HL-60/S4 treated with retinoic acid at 250 ng/mL for 4 days and 3 days (cell line): ENCODE measurements at regions not wholly inside any gene's neighbourhood (a gene's known extent, or its start where the extent isn't known, plus 50 kb on each side); places are given as distances from the start of the nearest gene placed in this dataset.

Source experiments
- in situ Hi-C: fragments of 300-500 bp; cut with MboI; formaldehyde crosslinking; loops from 2 replicates; pipeline ENCODE4 v1.7.0; 2022; ENCODE audit warnings: low sequenced_read_pairs

DNA sequence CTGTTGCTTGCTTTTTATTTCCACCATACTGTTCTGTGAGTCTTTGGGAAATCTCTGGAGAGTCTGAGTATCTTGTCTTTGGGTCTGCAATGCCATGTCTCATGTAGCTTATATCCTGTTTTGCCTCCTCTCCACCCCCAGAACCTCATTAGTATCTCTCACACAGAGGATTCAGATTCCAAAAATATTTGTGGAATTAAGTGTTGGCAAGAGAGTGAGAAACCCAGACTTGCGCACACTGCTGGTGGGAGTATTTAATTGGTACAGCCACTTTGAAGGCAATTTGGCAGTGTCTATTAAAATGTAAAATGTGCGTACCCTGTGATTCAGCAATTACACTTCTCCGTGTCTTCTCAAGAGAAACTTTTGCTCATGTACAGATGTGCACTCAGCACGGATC is 68.6 kb downstream of the ZNF621 start:
- in situ Hi-C loops = loop anchor here (25.0 kb wide), 1 partner anchor 1269 kb away; no protein-coding TSS in a partner anchor

DNA sequence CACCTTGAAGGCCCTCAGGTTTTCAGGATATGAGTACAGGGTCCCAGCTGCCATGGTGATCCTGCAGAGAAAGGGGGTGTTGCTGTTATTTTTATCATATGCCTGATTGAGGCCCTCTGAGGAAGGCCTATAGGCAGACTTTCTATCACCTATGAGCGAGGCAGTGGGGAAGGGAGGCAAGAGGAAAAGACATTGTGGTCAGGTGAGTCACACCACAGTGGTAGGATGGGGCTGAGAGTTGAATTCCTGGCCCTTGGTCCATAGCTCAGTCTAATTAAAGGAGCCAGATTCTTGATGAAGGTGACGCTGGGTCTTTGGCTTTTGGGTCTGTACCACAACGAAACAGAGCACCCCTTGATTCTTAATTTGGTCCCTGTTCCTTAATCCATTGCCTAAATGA is 72.7 kb downstream of the ZNF621 start:
- in situ Hi-C loops = loop anchor here (25.0 kb wide), 1 partner anchor 1265 kb away; no protein-coding TSS in a partner anchor

DNA sequence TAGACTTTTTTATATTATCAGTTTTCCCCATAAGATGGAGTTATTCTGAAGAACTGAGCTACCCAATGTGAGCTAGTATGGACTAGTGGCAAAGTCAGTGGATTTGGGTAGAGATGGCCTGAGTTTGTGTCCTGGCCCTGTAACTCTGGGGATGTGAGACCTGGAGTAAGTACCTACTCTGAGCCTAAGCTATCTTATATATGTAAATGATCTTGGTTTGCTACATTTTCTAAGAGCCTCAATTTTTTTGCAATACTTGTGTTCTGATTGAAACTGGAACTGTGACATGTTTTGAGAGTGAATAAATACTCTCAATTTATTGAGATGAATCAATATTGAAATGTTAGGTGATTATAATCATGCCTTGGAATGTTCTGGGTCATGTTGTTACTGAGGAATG is 73.6 kb downstream of the ZNF621 start:
- in situ Hi-C loops = loop anchor here (25.0 kb wide), 1 partner anchor 1264 kb away; no protein-coding TSS in a partner anchor

DNA sequence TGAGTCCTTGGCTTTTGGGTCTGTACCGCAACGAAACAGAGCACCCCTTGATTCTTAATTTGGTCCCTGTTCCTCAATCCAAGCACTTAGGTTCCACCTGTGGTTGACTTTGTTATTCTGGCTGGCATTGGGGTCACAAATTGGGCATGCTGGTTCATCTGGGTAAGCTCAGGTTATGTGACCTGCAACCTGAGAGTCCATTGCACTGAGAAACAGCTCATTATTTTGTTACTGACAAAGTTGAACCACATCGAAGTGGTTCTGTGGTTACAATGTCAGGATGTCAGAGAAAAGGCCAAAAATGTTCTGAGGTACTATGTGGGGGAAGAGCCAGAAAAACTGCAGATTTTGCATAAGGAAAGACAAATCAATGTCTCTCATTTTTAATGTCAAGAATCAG is 74.2 kb downstream of the ZNF621 start:
- in situ Hi-C loops = loop anchor here (25.0 kb wide), 1 partner anchor 1263 kb away; no protein-coding TSS in a partner anchor

DNA sequence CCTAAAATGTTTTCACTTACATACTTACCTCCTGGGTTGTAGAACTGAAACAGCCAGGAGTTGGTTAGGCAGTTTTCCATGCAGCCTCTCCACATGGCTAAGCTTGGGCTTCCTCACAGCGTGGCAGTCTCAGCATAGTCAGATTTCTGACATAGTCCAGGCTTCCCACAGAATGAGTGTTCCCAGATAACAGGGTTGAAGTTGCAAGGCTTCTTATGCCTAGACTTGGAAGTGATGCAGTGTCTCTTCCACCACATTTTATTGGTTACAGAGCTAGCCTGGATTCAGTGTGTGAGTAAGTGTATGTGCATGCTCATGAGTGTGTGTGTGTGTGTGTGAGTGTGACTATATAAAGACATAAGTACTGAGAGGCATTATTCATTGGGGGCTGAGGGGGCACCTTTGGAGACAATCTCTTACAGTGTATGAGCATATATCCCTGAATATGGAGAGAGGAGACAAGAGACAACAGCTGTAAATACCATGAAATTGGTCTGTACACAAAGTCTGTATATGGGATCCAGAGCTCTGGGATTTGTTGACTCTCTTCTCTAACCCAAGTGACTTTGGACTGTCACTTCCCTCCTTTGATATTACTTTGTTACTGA is 78.1 kb downstream of the ZNF621 start:
- in situ Hi-C loops = no loop called here

DNA sequence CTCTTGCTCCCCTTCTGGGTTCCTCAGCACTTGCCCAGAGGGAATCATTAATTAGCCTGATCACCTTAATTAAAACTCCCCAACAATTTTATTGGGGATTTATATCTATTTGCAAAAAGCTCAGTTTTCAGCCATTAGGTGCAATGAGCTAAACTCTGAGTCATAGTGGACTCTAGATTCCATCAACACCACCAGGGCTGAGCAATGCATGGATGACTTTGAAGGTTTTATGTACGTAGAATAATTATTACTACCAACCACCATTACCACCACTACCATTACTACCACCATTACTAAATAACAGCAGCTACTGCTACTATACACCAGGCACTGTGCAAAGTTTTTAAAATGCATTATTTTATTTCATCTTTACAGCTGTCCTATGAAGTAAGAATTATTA is 81.2 kb downstream of the ZNF621 start:
- in situ Hi-C loops = no loop called here

DNA sequence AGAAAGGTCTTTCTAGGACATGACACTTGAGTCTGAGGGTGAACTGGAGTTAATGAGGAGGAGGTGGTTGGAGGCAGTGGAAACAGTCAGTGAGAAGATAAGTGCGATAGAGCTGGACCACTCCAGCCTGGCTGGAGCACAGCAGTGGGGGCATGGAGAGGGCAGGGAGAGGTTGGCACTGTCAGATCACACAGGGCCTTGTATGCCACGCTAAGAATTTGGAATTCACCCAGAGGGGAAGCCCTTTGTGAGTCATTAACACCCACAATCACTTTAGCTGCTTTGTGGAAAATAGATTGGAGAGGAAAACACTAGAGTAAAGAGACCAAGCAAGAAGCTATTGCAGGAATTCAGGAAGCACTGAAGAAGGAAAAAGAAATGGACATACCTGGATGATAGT is 83.3 kb downstream of the ZNF621 start:
- in situ Hi-C loops = no loop called here

DNA sequence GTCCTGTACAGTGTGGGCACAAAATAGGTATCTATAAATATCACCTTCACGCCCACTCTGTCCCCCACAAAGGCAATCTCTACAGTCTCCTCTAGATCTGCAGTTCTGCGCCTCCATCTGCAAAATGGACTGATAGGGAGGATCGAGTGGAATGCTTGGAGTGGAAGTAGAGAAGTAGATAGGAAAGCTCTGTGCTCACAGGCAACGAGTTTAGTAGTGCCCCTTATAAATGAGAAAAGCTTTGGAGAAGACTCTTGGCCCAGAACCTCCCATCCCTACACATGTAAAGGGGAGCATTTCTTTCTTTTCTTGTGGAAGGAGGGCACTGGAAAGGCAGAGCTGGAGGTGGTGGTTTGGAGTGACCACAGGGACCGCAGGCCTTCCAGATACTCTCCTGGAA is 88.5 kb downstream of the ZNF621 start:
- in situ Hi-C loops = no loop called here

DNA sequence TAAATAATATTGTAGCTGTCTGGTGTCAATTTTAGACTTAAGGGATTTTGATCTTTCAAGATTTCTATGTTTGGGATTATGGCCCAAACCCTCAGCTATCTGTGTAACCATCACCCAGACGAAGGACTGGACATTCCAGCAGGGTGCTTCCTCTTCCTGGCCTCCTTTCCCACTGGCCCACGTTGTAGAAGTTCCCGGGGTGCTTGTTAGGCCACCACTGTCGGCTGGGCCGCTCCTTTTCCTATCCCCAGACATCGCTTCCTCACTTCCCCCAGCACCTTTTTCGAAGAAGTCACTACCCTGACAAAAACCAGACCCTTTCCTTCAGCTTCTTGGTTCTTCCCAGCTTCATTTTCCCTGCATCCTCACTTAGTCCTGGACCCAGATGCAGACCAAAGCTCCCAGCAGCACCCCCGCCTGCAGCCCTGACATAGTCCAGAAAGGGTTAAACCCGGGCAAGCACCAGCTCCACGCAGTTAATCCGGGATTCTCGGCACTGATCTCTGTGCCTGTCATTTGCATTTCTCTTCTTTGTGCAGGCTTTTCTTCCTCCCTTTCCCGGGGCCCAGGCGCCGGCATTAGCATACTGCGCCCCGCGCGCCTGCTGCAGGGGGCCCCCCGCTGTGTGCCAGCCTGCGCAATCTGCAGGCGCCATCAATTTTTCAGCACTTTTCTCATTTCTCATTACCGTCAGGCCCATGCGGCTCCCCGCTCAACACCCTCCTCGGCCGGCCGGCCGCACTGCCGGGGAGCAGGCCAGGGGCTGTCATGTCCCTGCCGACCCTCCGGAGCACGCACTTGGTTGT is 90.6 kb downstream of the ZNF621 start:
- in situ Hi-C loops = no loop called here

DNA sequence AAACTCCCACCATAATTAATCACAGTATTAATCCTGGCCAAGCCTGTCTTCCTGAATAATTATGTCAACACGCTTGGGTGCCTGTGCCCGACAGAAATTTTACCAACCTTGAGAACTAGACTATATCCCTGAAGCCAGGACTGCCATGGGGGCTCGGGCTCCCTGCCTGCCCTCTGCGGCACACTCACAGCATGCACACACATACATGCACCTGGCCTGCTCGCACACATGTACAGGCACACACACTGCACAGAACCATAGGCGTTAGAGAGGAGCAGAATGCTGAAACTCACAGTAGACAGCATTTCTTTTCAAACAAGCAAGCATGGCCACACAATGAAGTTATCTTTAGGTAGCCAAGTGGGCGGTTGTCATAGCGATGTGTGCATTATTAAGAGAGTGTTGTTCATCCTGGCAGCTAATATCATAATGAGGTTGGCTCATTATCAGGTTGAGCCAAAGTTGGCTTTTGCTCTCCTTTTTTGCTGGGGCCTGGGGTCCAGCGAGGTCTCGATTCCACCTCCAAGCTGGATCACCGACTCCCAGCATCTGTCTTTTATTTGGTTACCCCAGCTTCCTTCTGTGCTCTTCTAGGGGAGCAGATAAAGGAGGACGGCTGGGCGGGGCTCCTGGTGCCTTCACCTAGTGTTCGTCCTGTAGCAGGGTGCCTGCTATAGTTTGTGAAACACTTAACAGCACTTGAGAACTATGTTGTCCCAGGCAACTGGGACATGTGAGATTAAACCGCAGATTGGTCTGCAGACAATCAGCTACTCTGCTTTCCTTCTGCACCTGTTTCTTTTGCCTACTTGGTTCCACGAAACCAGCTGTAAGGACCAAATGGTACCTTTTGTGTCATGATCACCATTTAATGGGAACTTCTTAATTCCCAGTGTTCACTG is 91.4 kb downstream of the ZNF621 start:
- in situ Hi-C loops = no loop called here

DNA sequence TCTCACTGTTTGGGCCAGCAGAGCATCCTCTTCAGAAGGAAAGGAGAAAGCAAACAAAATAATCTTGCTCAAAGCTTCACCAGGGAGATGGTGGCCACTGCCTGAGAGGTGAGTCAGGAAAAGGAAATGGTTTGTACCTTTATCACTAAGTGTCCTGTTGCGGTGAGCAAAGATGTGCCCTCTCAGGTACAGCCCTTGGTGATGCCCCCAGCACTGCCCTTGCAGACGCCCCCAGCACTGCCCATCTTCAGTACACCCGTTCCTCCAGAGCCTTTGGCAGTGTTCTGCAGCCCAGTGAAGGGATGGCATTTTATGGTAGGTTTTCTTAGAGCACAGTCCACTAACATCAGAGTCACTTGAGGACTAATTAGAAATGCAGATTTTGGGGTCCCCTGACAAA is 92.3 kb downstream of the ZNF621 start:
- in situ Hi-C loops = no loop called here

DNA sequence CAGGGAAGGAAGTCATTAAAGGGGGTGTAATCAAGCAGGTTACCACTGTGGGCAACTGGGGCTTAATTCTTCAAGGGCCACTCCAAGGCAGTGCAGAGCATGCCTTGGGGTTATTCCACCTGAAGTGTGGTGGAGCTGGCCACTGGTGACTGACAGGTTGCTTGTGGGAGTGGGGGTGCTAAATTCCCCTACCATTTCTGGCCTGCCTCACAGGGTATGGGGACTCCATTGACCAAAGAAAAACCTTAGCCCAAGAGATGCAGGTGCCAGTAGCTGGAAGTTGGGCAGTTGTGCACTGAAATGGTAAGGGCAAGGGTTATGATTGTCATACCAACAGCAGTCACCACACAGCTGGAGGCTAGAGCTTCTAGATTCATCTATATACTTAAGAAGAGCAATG is 93.4 kb downstream of the ZNF621 start:
- in situ Hi-C loops = no loop called here

DNA sequence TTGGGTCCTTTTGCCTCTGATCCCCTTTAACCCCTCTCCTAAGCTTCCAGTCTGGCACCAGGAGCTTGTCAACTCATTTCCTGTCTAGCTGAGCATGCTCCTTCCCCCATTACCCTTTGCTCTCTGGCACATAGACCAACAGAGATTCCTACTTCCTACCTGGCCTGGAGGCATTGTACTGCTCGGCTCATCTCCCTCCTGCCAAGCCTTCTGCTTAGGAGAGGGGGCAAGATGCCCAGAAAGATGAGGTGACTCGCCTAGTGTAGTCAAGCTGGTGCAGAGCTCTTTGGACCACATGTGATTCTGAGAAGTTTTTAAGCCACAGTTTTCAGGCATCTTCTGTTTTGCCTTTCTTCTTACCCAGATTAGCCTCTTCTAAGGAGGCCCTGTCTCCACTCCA is 95.4 kb downstream of the ZNF621 start:
- in situ Hi-C loops = no loop called here

DNA sequence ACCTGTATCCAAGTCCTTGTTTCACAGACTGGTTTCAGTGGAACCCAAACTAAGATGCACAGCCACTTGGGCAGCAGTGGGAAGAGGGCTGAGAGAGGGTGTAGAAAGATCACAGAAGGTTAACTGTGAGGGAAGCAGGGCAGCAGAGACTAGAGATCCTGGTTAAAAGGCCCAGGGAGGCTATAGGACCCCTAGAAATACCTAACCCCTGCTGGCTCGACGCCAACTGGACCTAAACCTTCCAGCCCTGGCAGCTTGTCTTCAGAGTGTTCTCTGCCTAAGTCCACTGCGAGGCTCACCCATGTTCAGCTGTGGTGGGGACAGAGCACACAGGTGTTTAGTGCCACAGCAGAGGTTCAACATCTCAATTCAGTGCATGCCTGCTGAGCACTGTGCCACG is 96.5 kb downstream of the ZNF621 start:
- in situ Hi-C loops = no loop called here

DNA sequence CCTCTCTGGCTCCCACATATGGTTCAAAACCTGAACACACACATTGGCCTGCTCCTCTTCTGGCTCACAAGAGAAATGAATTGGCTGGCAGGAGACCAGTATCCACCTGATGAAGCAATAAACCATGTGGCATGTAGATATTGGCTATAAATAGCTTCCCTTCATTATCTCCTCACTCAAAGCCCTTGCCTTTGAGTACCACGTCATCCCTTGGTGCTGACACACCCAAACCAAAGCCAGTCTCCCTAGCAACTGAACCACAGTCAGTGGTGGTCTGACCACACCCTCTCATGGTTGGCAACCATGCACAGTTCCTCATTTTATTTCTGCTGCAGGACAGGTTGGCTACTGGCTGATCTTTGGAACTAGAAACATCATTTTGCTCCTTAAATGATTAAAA is 98.8 kb downstream of the ZNF621 start:
- in situ Hi-C loops = no loop called here

DNA sequence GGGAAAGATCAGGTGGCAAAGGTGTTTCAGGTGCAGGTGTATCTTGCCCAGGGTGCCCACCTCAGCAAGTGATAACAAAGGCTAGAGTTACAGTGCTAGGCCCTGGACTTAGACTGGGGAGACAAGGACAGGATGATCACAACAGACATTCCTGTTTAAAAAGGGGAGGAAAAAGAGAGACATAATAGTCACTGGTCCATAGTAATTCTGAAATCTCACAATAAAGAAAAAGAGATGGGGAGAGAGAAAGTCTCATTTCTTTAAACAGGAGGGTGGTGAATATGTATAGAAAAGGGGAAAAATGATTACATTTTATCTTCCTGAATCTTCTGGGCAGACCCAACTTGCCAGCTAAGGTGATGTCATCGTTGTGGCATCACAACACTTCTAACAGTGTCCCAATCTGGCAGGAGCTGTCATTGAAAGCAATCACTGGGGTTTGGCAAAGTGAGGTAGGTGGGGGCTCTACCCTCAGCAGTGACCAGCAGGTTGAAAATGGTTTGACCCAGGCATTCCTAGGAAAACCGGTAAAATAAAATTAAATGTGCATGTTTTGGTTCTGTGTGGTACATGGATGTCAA is 99.5 kb downstream of the ZNF621 start:
- in situ Hi-C loops = no loop called here

DNA sequence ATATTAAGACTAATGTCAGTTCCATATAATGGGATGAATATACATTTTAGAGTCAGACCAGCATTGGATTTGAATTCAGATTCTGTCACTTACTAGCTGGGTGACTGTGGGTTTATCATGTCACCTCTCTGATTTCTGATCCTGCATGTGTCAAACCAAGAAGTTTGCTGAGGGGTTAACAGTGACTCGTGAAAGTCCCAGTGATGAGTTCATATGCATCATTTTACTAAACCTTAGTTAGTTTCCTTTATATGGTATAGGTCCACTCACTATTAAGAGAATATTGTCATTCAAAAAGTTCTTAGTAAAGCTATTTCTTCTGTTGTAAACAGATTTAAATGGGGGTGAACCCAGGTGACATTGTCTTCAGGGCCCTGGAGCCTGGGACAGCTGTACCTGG is 102.3 kb downstream of the ZNF621 start:
- in situ Hi-C loops = no loop called here

DNA sequence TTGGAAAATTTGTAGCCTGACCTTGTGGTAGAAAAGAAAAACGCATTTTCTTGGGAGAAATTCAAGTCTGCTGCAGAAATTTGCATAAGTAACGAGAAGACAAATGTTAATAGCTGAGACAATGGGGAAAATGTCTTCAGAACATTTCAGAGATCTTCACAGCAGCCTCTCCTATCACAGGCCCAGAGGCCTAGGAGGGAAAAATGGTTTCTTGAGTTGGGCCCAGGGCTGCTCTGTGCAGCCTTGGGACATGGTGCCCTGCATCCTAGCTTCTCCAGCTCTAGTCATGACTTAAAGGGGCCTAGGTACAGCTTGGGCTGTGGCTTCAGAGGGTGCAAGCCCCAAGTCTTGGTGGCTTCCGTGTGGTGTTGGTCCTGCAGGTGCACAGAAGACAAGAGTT is 104.2 kb downstream of the ZNF621 start:
- in situ Hi-C loops = no loop called here

DNA sequence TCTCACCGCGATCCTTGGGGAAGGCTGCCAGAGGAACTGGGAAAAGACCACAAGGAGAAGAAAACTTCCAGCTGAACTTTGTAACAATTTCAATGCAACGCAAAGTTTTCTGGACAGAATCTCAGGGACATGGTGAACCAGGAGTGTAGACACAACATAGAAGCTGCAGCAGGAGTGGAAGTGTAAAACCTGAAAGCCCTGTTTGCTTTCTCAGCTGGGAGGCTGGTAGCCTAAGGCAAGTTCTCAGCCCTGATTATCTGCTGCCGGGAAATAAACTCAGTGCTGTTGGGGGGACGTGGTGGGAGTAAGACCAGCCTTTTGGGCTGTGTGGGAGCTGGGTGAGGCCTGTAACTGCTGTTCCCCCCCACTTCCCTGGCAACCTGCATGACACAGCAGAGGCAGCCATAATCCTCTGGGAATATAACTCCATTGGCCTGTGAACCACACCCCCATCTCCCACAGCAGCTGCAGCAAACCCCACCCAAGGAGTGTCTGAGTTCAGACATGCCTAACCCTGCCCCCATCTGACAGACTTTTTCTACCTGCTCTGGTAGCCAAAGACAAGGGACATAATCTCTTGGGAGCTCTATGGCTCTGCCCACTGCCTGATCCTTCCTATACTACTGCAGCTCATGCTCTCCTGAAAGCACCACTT is 106.7 kb downstream of the ZNF621 start:
- in situ Hi-C loops = no loop called here

DNA sequence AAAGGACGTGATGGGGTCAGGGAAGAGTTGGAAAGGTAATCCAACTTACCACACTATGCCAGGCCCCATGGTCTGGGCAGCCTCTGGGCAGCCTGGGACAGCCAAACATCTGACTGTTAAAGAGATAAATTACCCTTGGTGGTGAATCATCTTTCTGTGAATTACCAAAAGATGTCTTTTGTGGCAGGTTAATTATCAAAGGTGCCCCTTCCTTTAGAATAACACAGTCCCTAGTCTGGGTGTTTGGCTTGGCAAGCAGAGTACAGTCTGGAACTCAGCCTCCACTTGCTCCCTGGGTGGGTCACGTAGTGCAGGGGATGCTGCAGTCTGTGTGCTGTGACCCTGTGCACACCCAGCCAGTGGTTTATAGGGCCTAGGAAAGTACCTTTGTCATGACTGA is 113.1 kb downstream of the ZNF621 start:
- in situ Hi-C loops = no loop called here

DNA sequence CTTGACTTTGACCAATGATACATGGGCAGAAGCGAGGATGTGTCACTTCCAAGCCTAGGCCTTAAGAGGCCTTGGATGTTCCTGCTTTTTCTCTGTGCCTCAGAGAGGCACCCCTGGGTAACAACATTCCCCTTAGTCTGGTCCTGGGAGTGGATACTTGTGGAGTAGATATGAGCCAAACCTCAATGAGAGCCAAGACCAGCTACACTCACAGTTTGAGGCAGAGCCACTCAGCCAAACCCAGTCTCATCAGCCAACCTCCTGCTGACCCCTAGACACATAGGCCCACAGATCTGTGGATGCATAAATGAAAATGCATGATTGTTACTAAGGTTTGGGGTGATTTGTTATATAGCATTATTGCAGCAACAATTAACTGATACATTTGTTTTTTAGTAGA is 114.2 kb downstream of the ZNF621 start:
- in situ Hi-C loops = no loop called here
